Liver (tissue), 8 donors: ENCODE measurements at regions not wholly inside any gene's neighbourhood (a gene's known extent, or its start where the extent isn't known, plus 50 kb on each side); places are given as distances from the start of the nearest gene placed in this dataset.

Experiments
- DNase-seq: peaks from one replicate; pipeline ENCODE4 v3.0.0-alpha.2; 2017; ENCODE audit warnings: low spot score
- H3K27ac ChIP-seq, 2 donors: one replicate each; pipeline ENCODE4 v1.7.0; 2013; ENCODE audit warnings: inconsistent platforms in 2 of 2, low read length in 2 of 2, control low read depth in 1 of 2, low read depth in 1 of 2, mild to moderate bottlenecking in 1 of 2
- H3K27me3 ChIP-seq, 4 donors: one replicate each; pipeline versions ENCODE4 v1.6.1 to v1.7.0; 2013; ENCODE audit warnings: low read length in 3 of 4, inconsistent platforms in 1 of 4, mild to moderate bottlenecking in 1 of 4, moderate library complexity in 1 of 4; ENCODE audit not compliant: control insufficient read depth in 4 of 4, insufficient read depth in 4 of 4
- H3K36me3 ChIP-seq, 4 donors: one replicate each; pipeline versions ENCODE4 v1.6.1 to v1.7.0; 2013; ENCODE audit warnings: low read length in 3 of 4, mild to moderate bottlenecking in 3 of 4, low read depth in 1 of 4, moderate library complexity in 1 of 4; ENCODE audit not compliant: control insufficient read depth in 4 of 4, insufficient read depth in 3 of 4
- H3K4me1 ChIP-seq, 4 donors: one replicate each; pipeline versions ENCODE4 v1.6.1 to v1.7.0; 2013; ENCODE audit warnings: low read length in 3 of 4, mild to moderate bottlenecking in 3 of 4, moderate library complexity in 1 of 4; ENCODE audit not compliant: control insufficient read depth in 4 of 4, insufficient read depth in 4 of 4
- H3K4me3 ChIP-seq, 3 donors: one replicate each; pipeline versions ENCODE4 v1.6.1 to v1.7.0; 2013; ENCODE audit warnings: low read length in 3 of 3, control low read depth in 1 of 3, low read depth in 1 of 3, mild to moderate bottlenecking in 1 of 3
- H3K9ac ChIP-seq, 2 donors: one replicate each; pipeline ENCODE4 v1.7.0; 2013; ENCODE audit warnings: low read length in 2 of 2, mild to moderate bottlenecking in 2 of 2, moderate library complexity in 2 of 2, control low read depth in 1 of 2, low read depth in 1 of 2
- H3K9me3 ChIP-seq, 4 donors: one replicate each; pipeline versions ENCODE4 v1.6.1 to v1.7.0; 2013; ENCODE audit warnings: low read length in 3 of 4; ENCODE audit not compliant: control insufficient read depth in 4 of 4
- ATF3 ChIP-seq: IDR thresholded peaks from 2 replicates; pipeline ENCODE4 v1.6.1; 2016; ENCODE audit warnings: antibody characterized with exemption
- CTCF ChIP-seq: fragments of 150-350 bp; IDR thresholded peaks from 2 replicates; pipeline ENCODE4 v1.5.1; 2017; ENCODE audit warnings: improper control_type of control experiment, low read depth, low read length; ENCODE audit not compliant: missing input control
- EGR1 ChIP-seq, 2 donors: IDR thresholded peaks; 2 replicates each; pipeline ENCODE4 v1.6.1; 2016 to 2018; ENCODE audit warnings: antibody characterized with exemption in 2 of 2, low read depth in 2 of 2
- FOXA1 ChIP-seq: IDR thresholded peaks from 2 replicates; pipeline ENCODE4 v1.6.1; 2016; ENCODE audit warnings: antibody characterized with exemption
- FOXA2 ChIP-seq: IDR thresholded peaks from 2 replicates; pipeline ENCODE4 v1.6.1; 2016; ENCODE audit warnings: antibody characterized with exemption
- GABPA ChIP-seq, 2 donors: IDR thresholded peaks in 1 of 2; conservative IDR thresholded peaks in 1 of 2; 2 replicates each; pipeline ENCODE4 v1.6.1; 2016; ENCODE audit warnings: antibody characterized with exemption in 2 of 2, mild to moderate bottlenecking in 1 of 2, moderate library complexity in 1 of 2
- HNF4A ChIP-seq, 2 donors: conservative IDR thresholded peaks; 2 replicates each; pipeline ENCODE4 v1.6.1; 2016; ENCODE audit warnings: antibody characterized with exemption in 2 of 2, mild to moderate bottlenecking in 2 of 2
- HNF4G ChIP-seq: IDR thresholded peaks from 2 replicates; pipeline ENCODE4 v1.6.1; 2016; ENCODE audit warnings: antibody characterized with exemption
- JUND ChIP-seq, 2 donors: IDR thresholded peaks; 2 replicates each; pipeline ENCODE4 v1.6.1; 2016; ENCODE audit warnings: antibody characterized with exemption in 2 of 2
- MAX ChIP-seq: IDR thresholded peaks from 2 replicates; pipeline ENCODE4 v1.6.1; 2016; ENCODE audit warnings: antibody characterized with exemption
- NR2F2 ChIP-seq: IDR thresholded peaks from 2 replicates; pipeline ENCODE4 v1.6.1; 2016; ENCODE audit warnings: antibody characterized with exemption
- RAD21 ChIP-seq, 2 donors: IDR thresholded peaks; 2 replicates each; pipeline ENCODE4 v1.6.1; 2016; ENCODE audit warnings: antibody characterized with exemption in 2 of 2, mild to moderate bottlenecking in 2 of 2
- REST ChIP-seq: IDR thresholded peaks from 2 replicates; pipeline ENCODE4 v1.6.1; 2016; ENCODE audit warnings: antibody characterized with exemption, mild to moderate bottlenecking
- RXRA ChIP-seq, 2 donors: IDR thresholded peaks; 2 replicates each; pipeline ENCODE4 v1.6.1; 2017 to 2018; ENCODE audit warnings: antibody characterized with exemption in 2 of 2, mild to moderate bottlenecking in 1 of 2
- SP1 ChIP-seq: IDR thresholded peaks from 2 replicates; pipeline ENCODE4 v1.6.1; 2018; ENCODE audit warnings: antibody characterized with exemption, mild to moderate bottlenecking
- TAF1 ChIP-seq: conservative IDR thresholded peaks from 2 replicates; pipeline ENCODE4 v1.6.1; 2016; ENCODE audit warnings: antibody characterized with exemption, mild to moderate bottlenecking
- YY1 ChIP-seq: IDR thresholded peaks from 2 replicates; pipeline ENCODE4 v1.6.1; 2016; ENCODE audit warnings: antibody characterized with exemption, mild to moderate bottlenecking
- ZBTB33 ChIP-seq: IDR thresholded peaks from 2 replicates; pipeline ENCODE4 v1.6.1; 2016; ENCODE audit warnings: antibody characterized with exemption
- WGBS: extraction: QIAGEN DNeasy Blood & Tissue Kit; methylation state at CpG from one replicate; pipeline ENCODE4 v1.1.7; 2013; 5-methylcytosine and 5-hydroxymethylcytosine counted together
- donor health status: healthy.
- donor health status: healthy.
- donor health status: healthy.
- donor health status: healthy.
- donor health status: healthy.

GRCh38 chr3:147744967-147745366 lies 335.8 kb downstream of the ZIC1 start:
- Histone ChIP-seq H3K4me1 (no peaks in the 10 kb centered on the region), H3K36me3 (no peaks in the 10 kb centered on the region), H3K27ac (no peak overlapping the region), H3K27me3 (no peaks in the 10 kb centered on the region), H3K4me3 (no peak overlapping the region), H3K9ac (no peak overlapping the region), H3K9me3 (no peaks in the 10 kb centered on the region)
- 65% methylated on average over 2 of the region's 2 CpGs for WGBS
- TF ChIP-seq JUND (IDR thresholded peaks at IDR 0.05): no peak
- TF ChIP-seq RAD21 (IDR thresholded peaks at IDR 0.05): no peak
- TF ChIP-seq CTCF: no peak
- TF ChIP-seq FOXA2: no peak
- no peak for TF ChIP-seq EGR1 (IDR thresholded peaks at IDR 0.05; ENCODE audit: low read depth in 2 of 2)
- no peak for TF ChIP-seq HNF4G
- TF ChIP-seq TAF1: no peak
- no peak for TF ChIP-seq SP1
- no peak for TF ChIP-seq NR2F2
- TF ChIP-seq MAX: no peak
- TF ChIP-seq ATF3: no peak
- TF ChIP-seq REST: no peak
- no peak for TF ChIP-seq YY1
- no peak for TF ChIP-seq RXRA (IDR thresholded peaks at IDR 0.05)
- no peak for TF ChIP-seq FOXA1
- TF ChIP-seq ZBTB33: no peak
- TF ChIP-seq GABPA (IDR thresholded peaks at IDR 0.05 in 1 of 2, conservative IDR thresholded peaks at IDR 0.05 in 1 of 2): no peak
- no peak for TF ChIP-seq HNF4A (conservative IDR thresholded peaks at IDR 0.05)
- DNase-seq: no peak

GRCh38 chr3:147755310-147755709 lies 346.1 kb downstream of the ZIC1 start:
- no peaks in the 10 kb centered on the region for H3K36me3 ChIP-seq
- H3K27ac ChIP-seq: no peak overlapping the region
- no peak for DNase-seq
- no peak overlapping the region for H3K4me3 ChIP-seq
- no peaks in the 10 kb centered on the region for H3K4me1 ChIP-seq
- 95% methylated on average over 3 of the region's 3 CpGs for WGBS
- H3K9ac ChIP-seq: no peak overlapping the region
- H3K9me3 ChIP-seq: no peaks in the 10 kb centered on the region
- H3K27me3 ChIP-seq: no peaks in the 10 kb centered on the region
- TF ChIP-seq CTCF (no peak), MAX (no peak), ATF3 (no peak), NR2F2 (no peak), ZBTB33 (no peak), YY1 (no peak), JUND (IDR thresholded peaks at IDR 0.05) (no peak), RXRA (IDR thresholded peaks at IDR 0.05) (no peak), SP1 (no peak), EGR1 (IDR thresholded peaks at IDR 0.05; ENCODE audit: low read depth in 2 of 2) (no peak), FOXA2 (no peak), FOXA1 (no peak), TAF1 (no peak), HNF4G (no peak), GABPA (IDR thresholded peaks at IDR 0.05 in 1 of 2, conservative IDR thresholded peaks at IDR 0.05 in 1 of 2) (no peak), RAD21 (IDR thresholded peaks at IDR 0.05) (no peak)
